ENCODE measurements at regions not wholly inside any gene's neighbourhood (a gene's known extent, or its start where the extent isn't known, plus 50 kb on each side); places are given as distances from the start of the nearest gene placed in this dataset.
"Not testable (repeated sequence)": the region's sequence is repeated elsewhere in the genome, so short reads cannot be mapped to it uniquely, and the experiment has no call there.

GRCh38 chr11:115637599-115638241 lies 133.5 kb upstream of the CADM1 start:
- no peak for TF ChIP-seq CTCF (conservative IDR thresholded peaks at IDR 0.05; ENCODE audit: low read depth, low read length)
- DNase-seq (ENCODE audit: low read depth): no peak
- no peak overlapping the region for H3K4me3 ChIP-seq (ENCODE audit: low read length)

- no peak for TF ChIP-seq CTCF (conservative IDR thresholded peaks at IDR 0.05; ENCODE audit: low read depth, low read length)
- no peak overlapping the region for H3K4me3 ChIP-seq (ENCODE audit: low read length)
- no peak for DNase-seq (ENCODE audit: low read depth)
These were observed 132.7 kb upstream of the CADM1 start for GRCh38 chr11:115636753-115637527.

GRCh38 chr11:115633977-115634376 lies 129.8 kb upstream of the CADM1 start:
- DNase-seq (ENCODE audit: low read depth); H3K4me3 ChIP-seq (ENCODE audit: low read length): not testable (repeated sequence)

- DNase-seq (ENCODE audit: low read depth): no peak
- no peak overlapping the region for H3K4me3 ChIP-seq (ENCODE audit: low read length)
- no peak for TF ChIP-seq CTCF (conservative IDR thresholded peaks at IDR 0.05; ENCODE audit: low read depth, low read length)
These were observed 127.8 kb upstream of the CADM1 start for GRCh38 chr11:115632061-115632460.

GRCh38 chr11:115631609-115632008 lies 127.4 kb upstream of the CADM1 start:
- no peak for DNase-seq (ENCODE audit: low read depth)

GRCh38 chr11:115630214-115630613 lies 126.0 kb upstream of the CADM1 start:
- no peak for TF ChIP-seq CTCF (conservative IDR thresholded peaks at IDR 0.05; ENCODE audit: low read depth, low read length)
- H3K4me3 ChIP-seq (ENCODE audit: low read length): no peak overlapping the region
- DNase-seq (ENCODE audit: low read depth): no peak

More at GRCh38 chr11:115631609-115632008, 127.4 kb upstream of the CADM1 start:
- no peak overlapping the region for H3K4me3 ChIP-seq (ENCODE audit: low read length)
- TF ChIP-seq CTCF (conservative IDR thresholded peaks at IDR 0.05; ENCODE audit: low read depth, low read length): no peak

GRCh38 chr11:115629456-115630015 lies 125.3 kb upstream of the CADM1 start:
- no peak for TF ChIP-seq CTCF (conservative IDR thresholded peaks at IDR 0.05; ENCODE audit: low read depth, low read length)
- no peak for DNase-seq (ENCODE audit: low read depth)
- no peak overlapping the region for H3K4me3 ChIP-seq (ENCODE audit: low read length)

All from retinal pigment epithelial cell (primary cell).